IMR-90 (cell line): ENCODE measurements at regions not wholly inside any gene's neighbourhood (a gene's known extent, or its start where the extent isn't known, plus 50 kb on each side); places are given as distances from the start of the nearest gene placed in this dataset.

Experiments used
- ATAC-seq: fragments of 200-7000 bp; cut with Tn5 transposase; 2 replicates; pipeline ENCODE4 v1.9.1; 2020; ENCODE audit warnings: low read depth, mild to moderate bottlenecking, moderate library complexity
- BruUV-seq: library from RNA; stranded (reverse); fragments of 400-500 nt; replicated peaks from 2 replicates; lab custom pipeline; 2021; lab: Mats Ljungman, UMichigan
- CTCF ChIA-PET: fragments of 300-600 bp; formaldehyde crosslinking; extraction: SDS; loops from one replicate; lab custom pipeline; 2021; ENCODE audit warnings: antibody characterized with exemption; lab: Yijun Ruan, JAX
- POLR2A ChIA-PET: fragments of 300-600 bp; sonication (Branson Sonifier 250); formaldehyde crosslinking; loops from one replicate; lab custom pipeline; 2022; ENCODE audit warnings: antibody characterized with exemption; ENCODE audit not compliant: unreplicated experiment; lab: Charles Lee
- DNase-seq: peaks from one replicate; pipeline ENCODE4 v3.0.0; 2013
- H2AFZ ChIP-seq: replicated peaks from 2 replicates; pipeline ENCODE3; 2013; ENCODE audit warnings: low read length, mild to moderate bottlenecking; ENCODE audit not compliant: poor library complexity
- H2AK5ac ChIP-seq: 2 replicates; pipeline ENCODE4 v1.6.1; 2013; ENCODE audit warnings: low read depth, low read length, inconsistent platforms
- H2AK9ac ChIP-seq: replicated peaks from 2 replicates; pipeline ENCODE3; 2013; ENCODE audit warnings: mild to moderate bottlenecking, low read depth, low read length, moderate library complexity; ENCODE audit not compliant: poor library complexity
- H2BK120ac ChIP-seq: 2 replicates; pipeline ENCODE4 v1.6.1; 2013; ENCODE audit warnings: low read depth, low read length, inconsistent platforms
- H2BK15ac ChIP-seq: 3 replicates; pipeline ENCODE4 v1.6.1; 2013; ENCODE audit warnings: low read depth, low read length, inconsistent platforms
- H2BK20ac ChIP-seq: 2 replicates; pipeline ENCODE4 v1.6.1; 2013; ENCODE audit warnings: low read depth, mild to moderate bottlenecking, inconsistent platforms, low read length, moderate library complexity
- H2BK5ac ChIP-seq: 2 replicates; pipeline ENCODE4 v1.6.1; 2013; ENCODE audit warnings: mild to moderate bottlenecking, low read depth, low read length, inconsistent platforms; ENCODE audit not compliant: poor library complexity, severe bottlenecking
- H3K14ac ChIP-seq: replicated peaks from 2 replicates; pipeline ENCODE4 v1.6.1; 2013; ENCODE audit warnings: low read depth, low read length, inconsistent platforms
- H3K18ac ChIP-seq: 2 replicates; pipeline ENCODE4 v1.6.1; 2013; ENCODE audit warnings: low read depth, low read length, control low read depth
- H3K23ac ChIP-seq: 2 replicates; pipeline ENCODE4 v1.6.1; 2013; ENCODE audit warnings: low read depth, low read length, inconsistent platforms
- H3K27ac ChIP-seq: 2 replicates; pipeline ENCODE4 v1.5.1; 2013; ENCODE audit warnings: mild to moderate bottlenecking, control low read depth, low read length; ENCODE audit not compliant: insufficient read depth
- H3K27me3 ChIP-seq: 2 replicates; pipeline ENCODE4 v1.6.1; 2013; ENCODE audit warnings: low read length; ENCODE audit not compliant: control insufficient read depth, insufficient read depth
- H3K36me3 ChIP-seq: 2 replicates; pipeline ENCODE4 v1.6.1; 2013; ENCODE audit warnings: low read length, mixed read lengths; ENCODE audit not compliant: control insufficient read depth, insufficient read depth
- H3K4ac ChIP-seq: 2 replicates; pipeline ENCODE4 v1.6.1; 2013; ENCODE audit warnings: low read depth, low read length, inconsistent platforms
- H3K4me1 ChIP-seq: 2 replicates; pipeline ENCODE4 v1.6.1; 2013; ENCODE audit warnings: low read length, mixed read lengths; ENCODE audit not compliant: control insufficient read depth, insufficient read depth
- H3K4me2 ChIP-seq: 2 replicates; pipeline ENCODE4 v1.6.1; 2013; ENCODE audit warnings: low read depth, mild to moderate bottlenecking, control low read depth, low read length, moderate library complexity
- H3K4me3 ChIP-seq: 2 replicates; pipeline ENCODE4 v1.5.1; 2013; ENCODE audit warnings: low read depth, mild to moderate bottlenecking, control low read depth, low read length, moderate library complexity; ENCODE audit not compliant: insufficient read depth
- H3K56ac ChIP-seq: 2 replicates; pipeline ENCODE4 v1.6.1; 2013; ENCODE audit warnings: low read length, inconsistent platforms; ENCODE audit not compliant: insufficient read depth; ENCODE audit errors: extremely low read depth
- H3K79me1 ChIP-seq, 2 experiments: 2 replicates each; pipeline ENCODE4 v1.6.1; 2013; ENCODE audit warnings: low read length in 2 of 2, inconsistent platforms in 1 of 2, low read depth in 1 of 2
- H3K9ac ChIP-seq: 2 replicates; pipeline ENCODE4 v1.6.1; 2013; ENCODE audit warnings: low read depth, low read length, control low read depth
- H3K9me1 ChIP-seq: 2 replicates; pipeline ENCODE4 v1.6.1; 2013; ENCODE audit warnings: low read length, inconsistent platforms; ENCODE audit not compliant: insufficient read depth
- H3K9me3 ChIP-seq: 2 replicates; pipeline ENCODE4 v1.6.1; 2013; ENCODE audit warnings: low read length; ENCODE audit not compliant: control insufficient read depth, insufficient read depth
- H4K20me1 ChIP-seq: 2 replicates; pipeline ENCODE4 v1.6.1; 2013; ENCODE audit warnings: low read length, inconsistent platforms; ENCODE audit not compliant: insufficient read depth
- H4K5ac ChIP-seq: 2 replicates; pipeline ENCODE4 v1.6.1; 2013; ENCODE audit warnings: mild to moderate bottlenecking, low read depth, low read length, control low read depth
- H4K8ac ChIP-seq, 2 experiments: 2 replicates each; pipeline ENCODE4 v1.6.1; 2013; ENCODE audit warnings: low read depth in 2 of 2, low read length in 2 of 2, control low read depth in 1 of 2, inconsistent platforms in 1 of 2
- H4K91ac ChIP-seq: 2 replicates; pipeline ENCODE4 v1.6.1; 2013; ENCODE audit warnings: low read depth, low read length, inconsistent platforms; ENCODE audit not compliant: insufficient read depth
- ELK1 ChIP-seq: fragments of 150-350 bp; IDR thresholded peaks from 2 replicates; pipeline ENCODE4 v1.6.1; 2016; ENCODE audit warnings: low read depth, mild to moderate bottlenecking, low read length, moderate library complexity, borderline replicate concordance
- MAFK ChIP-seq: IDR thresholded peaks from 2 replicates; pipeline ENCODE4 v1.6.1; 2012; ENCODE audit warnings: low read depth, low read length, improper control_type of control experiment
- MAZ ChIP-seq: IDR thresholded peaks from 2 replicates; pipeline ENCODE4 v1.6.1; 2012; ENCODE audit warnings: low read depth, mild to moderate bottlenecking, low read length, improper control_type of control experiment, moderate library complexity, borderline replicate concordance
- MXI1 ChIP-seq: IDR thresholded peaks from 2 replicates; pipeline ENCODE4 v1.6.1; 2012; ENCODE audit warnings: low read depth, mild to moderate bottlenecking, low read length, moderate library complexity, borderline replicate concordance
- POLR2A ChIP-seq: IDR thresholded peaks from 2 replicates; pipeline ENCODE4 v1.6.1; 2012; ENCODE audit warnings: mild to moderate bottlenecking, low read depth, low read length
- SMC3 ChIP-seq: fragments of 150-350 bp; IDR thresholded peaks from 2 replicates; pipeline ENCODE4 v1.6.1; 2016; ENCODE audit warnings: low read depth, mild to moderate bottlenecking, antibody characterized with exemption, low read length, moderate library complexity
- WGBS, 2 experiments: methylation state at CpG; one replicate each; pipeline versions ENCODE4 v1.1.5 to v1.1.7; 2013; ENCODE audit warnings: missing lambda C conversion rate in 2 of 2; ENCODE audit not compliant: insufficient read length in 1 of 2; ENCODE audit errors: extremely low coverage in 2 of 2; 5-methylcytosine and 5-hydroxymethylcytosine counted together
- dilution Hi-C: fragments of 300-500 bp; cut with HindIII; formaldehyde crosslinking; loops from one replicate; pipeline ENCODE4 v1.14.3; 2018; ENCODE audit warnings: low sequenced_read_pairs; ENCODE audit not compliant: unreplicated experiment
- in situ Hi-C: fragments of 300-500 bp; cut with MboI; formaldehyde crosslinking; loops from 3 replicates; pipeline ENCODE4 v1.14.3; 2019; ENCODE audit warnings: low sequenced_read_pairs, inconsistent platforms, mixed read lengths
- intact Hi-C: fragments of 100-400 bp; cut with micrococcal nuclease; formaldehyde crosslinking; loops from 2 replicates; pipeline ENCODE4 v1.10.0; 2022

- no peak overlapping the region for H3K4me2 ChIP-seq
- H2AK5ac ChIP-seq = no peak overlapping the region
- ChIA-PET POLR2A (no interaction called here), CTCF (no interaction called here)
- H4K91ac ChIP-seq = no peak overlapping the region
- H4K5ac ChIP-seq = no peak overlapping the region
- dilution Hi-C loops (no loop called here), intact Hi-C loops (no loop called here), in situ Hi-C loops (no loop called here)
- TF ChIP-seq ELK1 (no peak), MXI1 (no peak), SMC3 (no peak), POLR2A (no peak), MAZ (no peak), MAFK (no peak)
- no peaks in the 10 kb centered on the region for H3K9me1 ChIP-seq
- no peak overlapping the region for H2BK120ac ChIP-seq
- H3K27ac ChIP-seq = no peak overlapping the region
- no peak overlapping the region for H2BK20ac ChIP-seq
- no peak overlapping the region for H3K14ac ChIP-seq
- no peaks in the 10 kb centered on the region for H4K20me1 ChIP-seq
- H4K8ac ChIP-seq = no peak overlapping the region
- WGBS, 2 experiments = 100% methylated on average over 1 of the region's 2 CpGs; no CpG with 5 or more reads in 1 of the 2 experiments
- no peaks in the 10 kb centered on the region for H3K4me1 ChIP-seq
- no peaks in the 10 kb centered on the region for H3K27me3 ChIP-seq
- no TSS peak for BruUV-seq
- no peak overlapping the region for H3K23ac ChIP-seq
- H3K18ac ChIP-seq = no peak overlapping the region
- no peaks in the 10 kb centered on the region for H3K79me1 ChIP-seq
- H3K4ac ChIP-seq = no peak overlapping the region
- H3K4me3 ChIP-seq = no peak overlapping the region
- no peaks in the 10 kb centered on the region for H3K36me3 ChIP-seq
- H2BK5ac ChIP-seq = no peak overlapping the region
- H3K9ac ChIP-seq = no peak overlapping the region
- no peak for ATAC-seq
- no peaks in the 10 kb centered on the region for H3K9me3 ChIP-seq
- no peak overlapping the region for H3K56ac ChIP-seq
- no peak overlapping the region for H2BK15ac ChIP-seq
- no peak for DNase-seq
- no peak overlapping the region for H2AK9ac ChIP-seq
- H2AFZ ChIP-seq = no peak overlapping the region
Observed at GRCh38 chr18:43775591-43775990, 498.3 kb upstream of the SYT4 start.
